Large intestine (tissue), 3 donors: ENCODE measurements at regions not wholly inside any gene's neighbourhood (a gene's known extent, or its start where the extent isn't known, plus 50 kb on each side); places are given as distances from the start of the nearest gene placed in this dataset.

Experiments used
- DNase-seq, 2 donors: peaks; one replicate each; pipeline versions ENCODE4 v3.0.0 to v3.0.0-alpha.2; 2013
- H3K27ac ChIP-seq: one replicate; pipeline ENCODE4 v1.5.1; 2013; ENCODE audit warnings: low read length
- H3K27me3 ChIP-seq: 2 replicates; pipeline ENCODE4 v1.6.1; 2013; ENCODE audit warnings: low read length; ENCODE audit not compliant: control insufficient read depth, insufficient read depth
- H3K36me3 ChIP-seq: 2 replicates; pipeline ENCODE4 v1.6.1; 2013; ENCODE audit warnings: low read length; ENCODE audit not compliant: control insufficient read depth, insufficient read depth
- H3K4me1 ChIP-seq: one replicate; pipeline ENCODE4 v1.6.1; 2013; ENCODE audit warnings: low read length; ENCODE audit not compliant: control insufficient read depth, insufficient read depth
- H3K4me3 ChIP-seq: one replicate; pipeline ENCODE4 v1.5.1; 2013; ENCODE audit warnings: low read length
- H3K9me3 ChIP-seq: one replicate; pipeline ENCODE4 v1.6.1; 2013; ENCODE audit warnings: mild to moderate bottlenecking, low read depth, low read length, moderate library complexity; ENCODE audit not compliant: control insufficient read depth
- WGBS: methylation state at CpG from one replicate; pipeline ENCODE4 v1.1.5; 2013; ENCODE audit warnings: low lambda C conversion rate; ENCODE audit not compliant: insufficient coverage; 5-methylcytosine and 5-hydroxymethylcytosine counted together

- peaks cover 3% of the 10 kb centered on the region for H3K27me3 ChIP-seq
- no peaks in the 10 kb centered on the region for H3K36me3 ChIP-seq
- no peaks in the 10 kb centered on the region for H3K4me1 ChIP-seq
- H3K4me3 ChIP-seq, result no peak overlapping the region
- no peak for DNase-seq
- WGBS, result no CpG with 5 or more reads among the region's 6 CpGs
- no peak overlapping the region for H3K27ac ChIP-seq
- no peaks in the 10 kb centered on the region for H3K9me3 ChIP-seq
Observed at GRCh38 chr2:234300391-234300925, 196.4 kb downstream of the ARL4C start.

DNA sequence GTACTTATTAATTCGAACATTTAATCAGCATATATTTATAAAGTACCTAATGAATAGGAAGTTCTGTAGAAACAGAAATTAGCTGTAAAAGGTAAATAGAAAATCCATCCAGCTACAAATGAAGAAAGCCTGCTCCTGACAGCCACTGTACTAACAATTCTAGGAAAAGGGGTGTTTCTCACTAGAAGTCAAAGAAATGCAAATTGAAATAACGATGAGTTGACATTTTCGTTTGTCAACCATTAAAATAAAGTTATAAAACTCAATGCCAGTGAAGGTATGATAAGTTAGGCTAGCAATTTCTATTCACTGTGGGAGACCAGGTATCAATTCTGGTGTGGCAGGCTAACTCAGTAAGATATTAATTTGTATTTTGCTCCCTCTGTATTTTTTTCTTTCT lies 198.0 kb downstream of the ARL4C start:
- Histone ChIP-seq H3K27ac (no peak overlapping the region), H3K27me3 (peaks cover 3% of the 10 kb centered on the region)
- no CpG with 5 or more reads among the region's 3 CpGs for WGBS

GRCh38 chr2:234296991-234297390 lies 199.9 kb downstream of the ARL4C start:
- Histone ChIP-seq H3K27ac (no peak overlapping the region), H3K27me3 (peaks cover 3% of the 10 kb centered on the region), H3K4me1 (peaks cover 2% of the 10 kb centered on the region), H3K36me3 (no peaks in the 10 kb centered on the region), H3K9me3 (no peaks in the 10 kb centered on the region), H3K4me3 (no peak overlapping the region)
- DNase-seq, result no peak
- no CpG with 5 or more reads among the region's 1 CpG for whole genome bisulfite sequencing

More for the DNA sequence above, 198.0 kb downstream of the ARL4C start:
- no peak overlapping the region for H3K4me3 ChIP-seq
- no peak for DNase-seq
- no peaks in the 10 kb centered on the region for H3K4me1 ChIP-seq
- H3K36me3 ChIP-seq, result no peaks in the 10 kb centered on the region
- no peaks in the 10 kb centered on the region for H3K9me3 ChIP-seq

- Histone ChIP-seq H3K36me3 (no peaks in the 10 kb centered on the region), H3K9me3 (no peaks in the 10 kb centered on the region), H3K4me3 (no peak overlapping the region), H3K4me1 (peaks cover 9% of the 10 kb centered on the region), H3K27me3 (peaks cover 3% of the 10 kb centered on the region), H3K27ac (no peak overlapping the region)
- no peak for DNase-seq
- WGBS, result 0% methylated on average over 1 of the region's 4 CpGs
Observed at GRCh38 chr2:234293973-234294372, 202.9 kb downstream of the ARL4C start.

DNA sequence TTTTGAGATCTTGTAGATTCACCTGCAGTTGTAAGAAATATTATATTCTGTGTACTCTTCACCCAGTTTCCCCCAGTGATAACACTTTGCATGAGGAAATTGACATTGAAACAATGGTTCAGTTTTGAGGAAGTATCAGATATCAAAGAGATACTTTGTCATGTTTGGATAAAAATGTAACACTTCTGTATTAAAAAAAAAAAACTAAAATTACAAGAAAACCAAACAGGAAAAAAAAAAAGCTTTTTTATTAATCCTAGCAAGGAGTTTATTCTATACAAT lies 204.0 kb downstream of the ARL4C start:
- H3K4me1 ChIP-seq, result peaks cover 9% of the 10 kb centered on the region
- H3K27ac ChIP-seq, result no peak overlapping the region
- peaks cover 3% of the 10 kb centered on the region for H3K27me3 ChIP-seq

GRCh38 chr2:234292205-234292961 lies 204.5 kb downstream of the ARL4C start:
- H3K9me3 ChIP-seq, result no peaks in the 10 kb centered on the region
- peaks cover 3% of the 10 kb centered on the region for H3K27me3 ChIP-seq
- peaks cover 9% of the 10 kb centered on the region for H3K4me1 ChIP-seq
- no peak overlapping the region for H3K4me3 ChIP-seq
- no peak for DNase-seq
- H3K27ac ChIP-seq, result no peak overlapping the region
- 20% methylated on average over 1 of the region's 10 CpGs for WGBS
- no peaks in the 10 kb centered on the region for H3K36me3 ChIP-seq

More for the DNA sequence above, 204.0 kb downstream of the ARL4C start:
- no peak overlapping the region for H3K4me3 ChIP-seq
- no peak for DNase-seq
- no peaks in the 10 kb centered on the region for H3K36me3 ChIP-seq
- H3K9me3 ChIP-seq, result no peaks in the 10 kb centered on the region

DNA sequence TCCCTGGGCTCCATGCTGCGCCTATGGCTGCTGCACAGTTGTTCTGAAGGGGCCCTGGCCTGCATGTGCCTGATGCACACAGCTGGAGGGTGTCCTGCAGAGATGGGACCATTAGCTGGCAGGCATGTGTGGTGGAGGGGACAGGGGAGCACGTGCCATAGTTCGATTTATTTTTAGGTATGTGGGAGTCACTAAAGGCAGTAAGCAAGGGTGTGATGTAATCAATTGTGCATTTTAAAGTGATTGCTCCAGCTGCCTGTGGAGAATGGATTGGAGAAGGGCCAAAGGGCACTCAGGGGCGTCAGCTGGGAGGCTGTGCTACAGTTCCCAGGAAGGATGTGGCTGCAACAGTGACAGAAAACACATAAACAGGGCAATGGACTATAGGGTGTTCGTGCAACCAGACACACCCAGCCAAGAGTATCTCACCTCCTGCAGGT lies 205.1 kb downstream of the ARL4C start:
- no peaks in the 10 kb centered on the region for H3K9me3 ChIP-seq
- H3K27ac ChIP-seq, result no peak overlapping the region
- H3K36me3 ChIP-seq, result no peaks in the 10 kb centered on the region
- no CpG with 5 or more reads among the region's 5 CpGs for WGBS
- peaks cover 9% of the 10 kb centered on the region for H3K4me1 ChIP-seq
- H3K27me3 ChIP-seq, result peaks cover 2% of the 10 kb centered on the region
- H3K4me3 ChIP-seq, result no peak overlapping the region
- DNase-seq, result peak in 1 of 2 donors; percentile 73

GRCh38 chr2:234290671-234291070 lies 206.2 kb downstream of the ARL4C start:
- WGBS, result no CpG with 5 or more reads among the region's 10 CpGs
- no peak overlapping the region for H3K27ac ChIP-seq
- H3K36me3 ChIP-seq, result no peaks in the 10 kb centered on the region
- H3K4me3 ChIP-seq, result no peak overlapping the region
- H3K9me3 ChIP-seq, result no peaks in the 10 kb centered on the region
- no peak for DNase-seq
- peaks cover 9% of the 10 kb centered on the region for H3K4me1 ChIP-seq
- H3K27me3 ChIP-seq, result no peaks in the 10 kb centered on the region

- Histone ChIP-seq H3K27me3 (no peaks in the 10 kb centered on the region), H3K4me3 (no peak overlapping the region), H3K9me3 (no peaks in the 10 kb centered on the region), H3K4me1 (peaks cover 9% of the 10 kb centered on the region), H3K36me3 (no peaks in the 10 kb centered on the region), H3K27ac (no peak overlapping the region)
- WGBS, result no CpG with 5 or more reads among the region's 3 CpGs
- DNase-seq, result no peak
Observed at GRCh38 chr2:234289834-234290590, 206.9 kb downstream of the ARL4C start.

DNA sequence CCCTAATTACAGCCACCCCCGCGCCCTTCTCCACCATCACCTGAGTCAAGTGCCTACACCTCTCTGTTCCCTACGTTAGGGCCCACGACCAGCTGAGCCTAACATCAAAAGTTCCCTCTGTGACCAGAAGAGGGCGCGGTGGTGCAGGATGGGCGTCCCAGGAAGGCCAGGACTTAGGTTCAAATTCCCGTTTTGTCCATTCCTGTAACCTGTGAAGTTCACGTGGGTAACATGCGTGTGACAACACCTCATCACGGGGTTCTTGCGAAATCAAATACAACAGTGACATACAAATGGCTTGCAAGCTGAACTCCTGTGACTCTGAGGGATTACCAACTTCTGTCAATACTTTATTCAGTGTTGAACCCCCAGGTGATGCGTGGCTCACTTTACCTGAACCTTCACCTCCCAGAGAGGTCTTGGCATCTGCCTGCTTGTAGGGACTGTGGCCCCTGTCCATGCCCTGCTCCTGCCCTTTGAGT lies 207.9 kb downstream of the ARL4C start:
- Histone ChIP-seq H3K4me3 (no peak overlapping the region), H3K27ac (no peak overlapping the region), H3K27me3 (no peaks in the 10 kb centered on the region), H3K36me3 (no peaks in the 10 kb centered on the region), H3K9me3 (no peaks in the 10 kb centered on the region), H3K4me1 (peaks cover 9% of the 10 kb centered on the region)
- DNase-seq, result peak; percentile 85 to 89
- WGBS, result 80% methylated on average over 1 of the region's 13 CpGs
